A549 (cell line): ENCODE measurements at regions not wholly inside any gene's neighbourhood (a gene's known extent, or its start where the extent isn't known, plus 50 kb on each side); places are given as distances from the start of the nearest gene placed in this dataset.

Source experiments
- CTCF ChIP-seq: fragments of >200 bp; sonication (Bioruptor Twin); formaldehyde crosslinking; IDR thresholded peaks from 3 replicates; pipeline ENCODE4 v1.5.1; 2016
- EP300 ChIP-seq, 2 experiments: fragments of >200 bp; sonication (Bioruptor Twin); formaldehyde crosslinking; IDR thresholded peaks; 2 replicates in 1 of 2; 3 replicates in 1 of 2; pipeline ENCODE4 v1.6.1; 2016 to 2017
- HOXB5 ChIP-seq: fragments of 250-450 bp; sonication (Bioruptor Pico); IDR thresholded peaks from 2 replicates; pipeline ENCODE4 v1.5.0; 2020; ENCODE audit warnings: mild to moderate bottlenecking, moderate library complexity
- JUN ChIP-seq, 2 experiments: fragments of >200 bp; sonication (Bioruptor Twin); formaldehyde crosslinking; IDR thresholded peaks; 2 replicates in 1 of 2; 3 replicates in 1 of 2; pipeline ENCODE4 v1.6.1; 2016 to 2017
- RAD21 ChIP-seq, 2 experiments: fragments of >200 bp in 1 of 2; sonication (Bioruptor Twin) in 1 of 2; formaldehyde crosslinking in 1 of 2; IDR thresholded peaks in 1 of 2; conservative IDR thresholded peaks in 1 of 2; 2 replicates in 1 of 2; 3 replicates in 1 of 2; pipeline ENCODE4 v1.6.1; 2012 to 2018; ENCODE audit warnings: inconsistent platforms in 1 of 2
- REST ChIP-seq: fragments of 200-600 bp; sonication (generic); IDR thresholded peaks from 2 replicates; pipeline ENCODE4 v1.6.1; 2016; ENCODE audit warnings: antibody characterized with exemption, mild to moderate bottlenecking, moderate library complexity

GRCh38 chr1:81032973-81033425, 767.7 kb upstream of the ADGRL2 start:
- TF ChIP-seq REST, result no peak
- TF ChIP-seq JUN (IDR thresholded peaks at IDR 0.05), result no peak
- TF ChIP-seq CTCF, result no peak
- TF ChIP-seq EP300 (IDR thresholded peaks at IDR 0.05), result no peak
- TF ChIP-seq HOXB5 (CRISPR knock-in tag), result no peak
- TF ChIP-seq RAD21 (conservative IDR thresholded peaks at IDR 0.05 in 1 of 2, IDR thresholded peaks at IDR 0.05 in 1 of 2), result no peak
